Tibial artery (tissue), 4 donors: ENCODE measurements at regions not wholly inside any gene's neighbourhood (a gene's known extent, or its start where the extent isn't known, plus 50 kb on each side); places are given as distances from the start of the nearest gene placed in this dataset.
"Not testable (repeated sequence)": the region's sequence is repeated elsewhere in the genome, so short reads cannot be mapped to it uniquely, and the experiment has no call there.

Experiments
- DNase-seq, 2 donors: peaks; one replicate each; pipeline ENCODE4 v3.0.0-alpha.2; 2019
- H3K27ac ChIP-seq, 2 donors: fragments of 200-600 bp; sonication (generic) in 1 of 2; 1 replicate in 1 of 2; 2 replicates in 1 of 2; pipeline ENCODE4 v1.5.1; 2018 to 2019; ENCODE audit warnings: mild to moderate bottlenecking in 1 of 2
- H3K27me3 ChIP-seq, 2 donors: fragments of 200-600 bp; sonication (generic) in 1 of 2; one replicate each; pipeline versions ENCODE4 v1.5.1 to v1.6.0; 2016 to 2019
- H3K36me3 ChIP-seq, 3 donors: fragments of 200-600 bp; sonication (generic) in 2 of 3; one replicate each; pipeline ENCODE4 v1.5.1; 2016 to 2019; ENCODE audit warnings: mild to moderate bottlenecking in 2 of 3
- H3K4me1 ChIP-seq, 4 donors: fragments of 200-600 bp; sonication (generic) in 2 of 4; 1 replicate in 3 of 4; 2 replicates in 1 of 4; pipeline ENCODE4 v1.5.1; 2016 to 2019
- H3K4me3 ChIP-seq, 2 donors: fragments of 200-600 bp; sonication (generic) in 1 of 2; 1 replicate in 1 of 2; 2 replicates in 1 of 2; pipeline ENCODE4 v1.5.1; 2018 to 2019; ENCODE audit warnings: mild to moderate bottlenecking in 2 of 2
- H3K9me3 ChIP-seq, 3 donors: fragments of 200-600 bp; sonication (generic) in 1 of 3; one replicate each; pipeline ENCODE4 v1.5.1; 2016 to 2019
- intact Hi-C: fragments of 100-400 bp; cut with DNase I; formaldehyde crosslinking; loops from one replicate; pipeline ENCODE4 v1.15.0; 2023; ENCODE audit warnings: low total_unique reads
- TF ChIP-seq, protein P1 (sequence below), 2 experiments: fragments of 200-600 bp in 1 of 2; fragments of 450-650 bp in 1 of 2; IDR thresholded peaks; one replicate each; pipeline ENCODE4 v1.5.1; 2017 to 2019; ENCODE audit warnings: antibody characterized with exemption in 2 of 2, mild to moderate bottlenecking in 1 of 2, moderate library complexity in 1 of 2

DNA sequence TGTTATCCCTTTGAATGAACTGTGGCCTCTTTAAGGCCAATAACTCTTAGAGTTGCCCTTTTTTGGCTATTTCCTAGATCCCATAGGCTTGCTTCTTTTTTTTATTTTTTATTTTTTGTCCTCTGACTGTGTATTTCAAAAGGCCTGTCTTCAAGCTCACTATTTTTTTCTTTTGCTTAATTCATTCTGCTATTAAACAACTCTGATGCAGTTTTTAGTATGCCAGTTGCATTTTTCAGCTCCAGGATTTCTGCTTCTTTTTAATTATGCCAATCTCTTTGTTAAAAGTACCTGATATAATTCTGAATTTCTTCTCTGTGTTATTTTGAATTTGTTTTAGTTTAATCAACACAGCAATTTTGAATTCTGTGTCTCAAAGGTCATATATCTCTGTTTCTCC is 912.1 kb downstream of the PLOD2 start:
- H3K27ac ChIP-seq: no peak overlapping the region
- peaks cover 0 to 19% (median 12%) of the 10 kb centered on the region in 3 donors for H3K9me3 ChIP-seq
- H3K27me3 ChIP-seq: no peaks in the 10 kb centered on the region
- TF ChIP-seq, protein P1, sequence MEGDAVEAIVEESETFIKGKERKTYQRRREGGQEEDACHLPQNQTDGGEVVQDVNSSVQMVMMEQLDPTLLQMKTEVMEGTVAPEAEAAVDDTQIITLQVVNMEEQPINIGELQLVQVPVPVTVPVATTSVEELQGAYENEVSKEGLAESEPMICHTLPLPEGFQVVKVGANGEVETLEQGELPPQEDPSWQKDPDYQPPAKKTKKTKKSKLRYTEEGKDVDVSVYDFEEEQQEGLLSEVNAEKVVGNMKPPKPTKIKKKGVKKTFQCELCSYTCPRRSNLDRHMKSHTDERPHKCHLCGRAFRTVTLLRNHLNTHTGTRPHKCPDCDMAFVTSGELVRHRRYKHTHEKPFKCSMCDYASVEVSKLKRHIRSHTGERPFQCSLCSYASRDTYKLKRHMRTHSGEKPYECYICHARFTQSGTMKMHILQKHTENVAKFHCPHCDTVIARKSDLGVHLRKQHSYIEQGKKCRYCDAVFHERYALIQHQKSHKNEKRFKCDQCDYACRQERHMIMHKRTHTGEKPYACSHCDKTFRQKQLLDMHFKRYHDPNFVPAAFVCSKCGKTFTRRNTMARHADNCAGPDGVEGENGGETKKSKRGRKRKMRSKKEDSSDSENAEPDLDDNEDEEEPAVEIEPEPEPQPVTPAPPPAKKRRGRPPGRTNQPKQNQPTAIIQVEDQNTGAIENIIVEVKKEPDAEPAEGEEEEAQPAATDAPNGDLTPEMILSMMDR (IDR thresholded peaks at IDR 0.05): no peak
- H3K4me1 ChIP-seq: no peaks in the 10 kb centered on the region
- DNase-seq: no peak
- H3K4me3 ChIP-seq: no peak overlapping the region
- intact Hi-C loops: no loop called here
- H3K36me3 ChIP-seq: no peaks in the 10 kb centered on the region

DNA sequence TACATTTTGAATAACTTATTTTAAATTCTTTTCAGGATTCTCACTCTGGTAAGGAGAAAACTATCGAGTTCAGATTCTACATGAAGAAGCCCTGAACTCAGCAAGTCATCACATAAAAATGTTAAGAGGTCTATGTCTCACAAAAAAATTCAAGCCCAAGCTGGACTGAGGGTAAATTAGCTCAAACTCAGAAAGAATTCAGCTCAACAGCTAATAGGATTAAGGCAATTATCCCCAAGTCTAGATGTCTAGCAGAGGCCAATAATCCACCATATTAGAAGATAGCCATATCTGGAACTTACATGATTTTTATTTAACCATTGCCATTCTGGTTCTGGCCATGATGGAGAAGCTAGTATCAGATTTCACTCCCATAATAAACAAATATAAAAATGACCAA is 909.7 kb downstream of the PLOD2 start:
- H3K9me3 ChIP-seq: peaks cover 0 to 19% (median 12%) of the 10 kb centered on the region in 3 donors
- no peak for DNase-seq
- H3K27ac ChIP-seq: no peak overlapping the region
- no peaks in the 10 kb centered on the region for H3K4me1 ChIP-seq
- intact Hi-C loops: no loop called here
- no peaks in the 10 kb centered on the region for H3K36me3 ChIP-seq
- TF ChIP-seq, protein P1 (IDR thresholded peaks at IDR 0.05): no peak
- no peaks in the 10 kb centered on the region for H3K27me3 ChIP-seq
- H3K4me3 ChIP-seq: no peak overlapping the region

DNA sequence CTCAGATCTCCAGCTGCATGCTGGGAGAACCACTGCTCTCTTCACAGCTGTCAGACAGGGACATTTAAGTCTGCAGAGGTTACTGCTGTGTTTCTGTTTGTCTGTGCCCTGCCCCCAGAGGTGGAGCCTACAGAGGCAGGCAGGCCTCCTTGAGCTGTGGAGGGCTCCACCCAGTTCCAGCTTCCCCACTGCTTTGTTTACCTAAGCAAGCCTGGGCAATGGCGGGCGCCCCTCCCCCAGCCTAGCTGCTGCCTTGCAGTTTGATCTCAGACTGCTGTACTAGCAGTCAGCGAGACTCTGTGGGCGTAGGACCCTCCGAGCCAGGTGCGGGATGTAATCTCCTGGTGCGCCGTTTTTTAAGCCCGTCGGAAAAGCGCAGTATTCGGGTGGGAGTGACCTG is 903.0 kb downstream of the PLOD2 start:
- H3K9me3 ChIP-seq, H3K27me3 ChIP-seq, H3K27ac ChIP-seq, H3K4me1 ChIP-seq, intact Hi-C loops, H3K36me3 ChIP-seq, H3K4me3 ChIP-seq, DNase-seq: not testable (repeated sequence)

DNA sequence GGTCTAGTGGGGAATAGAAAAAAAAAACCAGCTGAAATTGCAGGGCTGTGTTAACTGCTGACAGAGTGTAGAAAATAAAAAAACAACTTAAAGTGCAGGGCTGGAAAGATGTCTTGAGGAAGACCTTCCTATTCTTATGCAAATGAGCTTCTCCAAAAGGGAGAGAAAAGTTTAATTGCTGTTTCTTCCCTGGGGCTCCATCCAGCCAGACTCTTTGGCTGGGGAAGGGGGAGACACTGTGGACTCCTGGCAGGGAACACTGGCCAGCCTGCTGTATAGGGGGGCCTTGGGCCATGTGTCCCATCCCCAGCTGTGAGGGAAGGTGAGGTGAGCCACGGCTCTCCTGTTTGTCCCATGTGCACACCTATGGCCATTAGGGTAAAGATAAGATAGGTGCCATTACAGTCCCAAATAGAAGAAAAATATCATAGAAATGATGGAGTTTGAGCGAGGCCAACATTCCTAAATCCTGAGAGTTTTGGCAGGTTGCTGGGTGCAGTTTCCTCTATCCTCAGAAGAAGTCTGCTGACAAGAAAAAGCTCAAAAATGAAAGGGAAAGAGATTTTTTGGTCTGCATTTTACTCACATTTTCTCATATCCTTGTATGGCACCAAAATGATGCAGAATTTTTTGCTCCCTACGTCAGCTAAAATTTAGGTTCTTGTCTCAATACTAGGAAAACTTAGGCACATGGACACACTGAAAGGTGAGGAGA is 901.7 kb downstream of the PLOD2 start:
- H3K27ac ChIP-seq: no peak overlapping the region
- no peak for DNase-seq
- no peaks in the 10 kb centered on the region for H3K36me3 ChIP-seq
- H3K4me1 ChIP-seq: no peaks in the 10 kb centered on the region
- H3K27me3 ChIP-seq: no peaks in the 10 kb centered on the region
- intact Hi-C loops: no loop called here
- no peaks in the 10 kb centered on the region for H3K9me3 ChIP-seq
- no peak overlapping the region for H3K4me3 ChIP-seq
- TF ChIP-seq, protein P1 (IDR thresholded peaks at IDR 0.05): no peak

DNA sequence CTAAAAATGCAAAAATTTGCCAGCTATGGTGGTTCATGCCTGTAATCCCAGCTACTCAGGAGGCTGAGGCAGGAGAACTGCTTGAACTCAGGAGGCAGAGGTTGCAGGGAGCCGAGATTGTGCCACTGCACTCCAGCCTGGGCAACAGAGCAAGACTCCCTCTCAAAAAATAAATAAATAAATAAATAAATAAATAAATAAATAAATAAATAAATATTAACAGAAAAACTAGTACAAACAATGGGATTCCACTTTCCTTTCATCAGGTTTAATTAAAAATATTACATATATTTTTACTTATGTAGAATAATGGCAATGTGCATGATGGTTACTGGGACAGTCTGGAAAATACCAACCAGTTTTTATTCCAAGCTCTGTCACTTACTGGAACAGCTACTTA is 897.5 kb downstream of the PLOD2 start:
- H3K9me3 ChIP-seq, DNase-seq, H3K27ac ChIP-seq, H3K4me1 ChIP-seq, H3K27me3 ChIP-seq, H3K36me3 ChIP-seq, H3K4me3 ChIP-seq, intact Hi-C loops: not testable (repeated sequence)

DNA sequence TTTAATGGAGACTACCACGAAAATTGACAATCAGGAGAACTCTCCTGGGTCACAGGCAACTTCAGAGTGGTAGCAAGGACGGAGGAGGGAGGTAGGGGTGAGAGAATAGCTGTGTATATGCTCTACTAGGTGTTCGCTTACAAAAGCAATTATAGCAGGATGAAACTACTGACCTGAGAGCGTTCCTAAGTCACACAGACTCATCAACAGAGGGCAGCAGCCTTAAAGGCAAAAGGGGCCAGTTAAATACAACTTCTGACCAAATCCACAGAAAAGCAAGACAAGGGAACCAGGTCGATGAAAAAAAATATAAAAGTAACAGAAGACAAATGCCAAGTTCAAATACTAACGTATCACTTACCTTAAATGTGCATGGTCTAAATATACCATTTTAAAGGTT is 894.6 kb downstream of the PLOD2 start:
- Histone ChIP-seq H3K27me3 (no peaks in the 10 kb centered on the region), H3K27ac (no peak overlapping the region), H3K9me3 (peaks cover 0 to 5% (median 0%) of the 10 kb centered on the region in 3 donors), H3K36me3 (no peaks in the 10 kb centered on the region), H3K4me3 (no peak overlapping the region), H3K4me1 (no peaks in the 10 kb centered on the region)
- TF ChIP-seq, protein P1 (IDR thresholded peaks at IDR 0.05): no peak
- no peak for DNase-seq
- intact Hi-C loops: no loop called here

DNA sequence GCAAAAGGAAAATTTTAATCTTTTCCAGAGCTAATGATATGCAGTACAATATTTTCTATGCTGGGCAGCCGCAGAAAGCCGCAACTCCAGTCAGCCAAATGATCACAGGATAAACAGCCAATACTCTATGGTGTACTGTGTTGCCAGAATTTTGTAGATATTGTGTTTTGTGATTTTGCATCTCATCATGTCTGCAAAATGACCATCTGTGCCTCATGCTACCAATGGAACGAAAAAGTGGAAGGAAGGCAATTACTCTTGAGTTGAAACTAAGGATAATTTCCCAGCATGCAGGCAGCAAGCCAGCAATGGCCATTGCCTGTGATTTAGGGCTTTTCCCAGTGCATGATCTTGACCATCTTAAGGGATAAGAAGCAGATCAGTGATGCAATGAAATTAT is 891.9 kb downstream of the PLOD2 start:
- no peaks in the 10 kb centered on the region for H3K27me3 ChIP-seq
- intact Hi-C loops: no loop called here
- H3K4me3 ChIP-seq: no peak overlapping the region
- no peaks in the 10 kb centered on the region for H3K36me3 ChIP-seq
- no peak overlapping the region for H3K27ac ChIP-seq
- peaks cover 0 to 5% (median 0%) of the 10 kb centered on the region in 3 donors for H3K9me3 ChIP-seq
- no peaks in the 10 kb centered on the region for H3K4me1 ChIP-seq
- TF ChIP-seq, protein P1 (IDR thresholded peaks at IDR 0.05): no peak
- no peak for DNase-seq
